ENCODE measurements at regions not wholly inside any gene's neighbourhood (a gene's known extent, or its start where the extent isn't known, plus 50 kb on each side); places are given as distances from the start of the nearest gene placed in this dataset.

DNA sequence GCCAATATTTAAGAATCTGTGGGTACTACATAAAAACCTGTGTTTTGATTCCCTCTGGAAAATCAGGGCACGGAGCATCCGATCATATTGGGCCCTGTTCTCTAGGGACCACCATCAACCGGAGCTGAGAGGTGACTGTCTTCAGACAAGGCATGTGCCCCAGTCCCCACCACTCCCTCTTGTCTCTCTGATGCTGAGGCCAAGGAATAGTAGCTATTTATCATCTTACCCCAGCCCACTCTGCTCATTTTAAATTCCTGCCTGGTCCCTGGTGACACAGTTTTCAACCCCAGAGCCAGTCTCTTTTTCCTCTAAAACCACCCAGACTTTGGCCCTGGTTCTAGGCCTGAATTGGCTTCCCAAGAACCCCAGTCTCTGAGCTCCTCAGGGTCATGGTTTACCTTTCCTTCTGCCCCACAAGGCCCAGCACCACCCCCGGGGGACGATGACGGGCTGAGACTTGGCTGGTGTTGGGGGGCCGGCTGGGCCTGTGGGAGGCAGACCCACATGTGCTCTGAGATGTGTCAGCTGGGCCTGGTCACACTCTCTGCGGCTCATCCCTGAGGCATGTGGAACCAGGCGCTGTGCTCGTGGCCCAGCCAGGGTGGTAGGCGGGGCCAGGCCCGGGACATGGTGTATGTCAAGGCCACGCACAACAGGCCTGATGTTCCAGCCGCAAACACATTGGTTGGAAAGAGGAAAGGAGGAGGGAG, 114.4 kb downstream of the CEBPB start:
- in situ Hi-C loops (cut with HindIII; ENCODE audit: low pct_unique_long_range_greater_than_20kb, low sequenced_read_pairs) = no loop called here
- DNase-seq (ENCODE audit: low read depth) = no peak

GRCh38 chr20:50305636-50306477, 115.2 kb downstream of the CEBPB start:
- in situ Hi-C loops (cut with HindIII; ENCODE audit: low pct_unique_long_range_greater_than_20kb, low sequenced_read_pairs) = no loop called here
- peak; percentile 65 for DNase-seq (ENCODE audit: low read depth)

GRCh38 chr20:50306478-50307423, 116.1 kb downstream of the CEBPB start:
- in situ Hi-C loops (cut with HindIII; ENCODE audit: low pct_unique_long_range_greater_than_20kb, low sequenced_read_pairs) = no loop called here
- DNase-seq (ENCODE audit: low read depth) = no peak

- in situ Hi-C loops (cut with HindIII; ENCODE audit: low pct_unique_long_range_greater_than_20kb, low sequenced_read_pairs) = no loop called here
- no peak for DNase-seq (ENCODE audit: low read depth)
These were observed 117.5 kb downstream of the CEBPB start for GRCh38 chr20:50308166-50308512.

- peak; percentile 85 for DNase-seq (ENCODE audit: low read depth)
- in situ Hi-C loops (cut with HindIII; ENCODE audit: low pct_unique_long_range_greater_than_20kb, low sequenced_read_pairs) = no loop called here
These were observed 118.1 kb downstream of the CEBPB start for GRCh38 chr20:50308513-50309279.

DNA sequence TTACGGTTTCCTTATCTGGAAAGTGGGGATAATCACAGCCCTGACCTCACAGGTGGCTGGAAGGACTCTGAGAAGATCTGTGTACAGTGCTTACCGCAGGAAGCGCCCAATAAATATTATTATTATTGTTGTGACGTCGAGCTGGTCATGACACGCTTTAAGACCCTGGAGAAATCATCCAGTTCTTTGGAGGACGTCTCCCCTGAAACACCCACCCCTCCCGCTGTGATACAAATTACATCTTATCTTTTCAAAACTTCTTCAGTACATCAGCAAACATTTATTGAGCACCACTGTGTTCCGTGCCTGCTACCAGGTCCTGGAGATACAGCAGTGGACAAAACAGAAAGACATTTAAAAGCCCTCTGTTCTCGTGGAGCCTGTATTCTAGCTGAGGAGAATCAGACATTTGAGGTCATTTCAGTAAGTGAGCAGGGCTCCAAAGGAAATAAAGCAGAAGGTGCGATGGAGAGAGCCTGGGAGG, 118.7 kb downstream of the CEBPB start:
- no peak for DNase-seq (ENCODE audit: low read depth)
- in situ Hi-C loops (cut with HindIII; ENCODE audit: low pct_unique_long_range_greater_than_20kb, low sequenced_read_pairs) = no loop called here

DNA sequence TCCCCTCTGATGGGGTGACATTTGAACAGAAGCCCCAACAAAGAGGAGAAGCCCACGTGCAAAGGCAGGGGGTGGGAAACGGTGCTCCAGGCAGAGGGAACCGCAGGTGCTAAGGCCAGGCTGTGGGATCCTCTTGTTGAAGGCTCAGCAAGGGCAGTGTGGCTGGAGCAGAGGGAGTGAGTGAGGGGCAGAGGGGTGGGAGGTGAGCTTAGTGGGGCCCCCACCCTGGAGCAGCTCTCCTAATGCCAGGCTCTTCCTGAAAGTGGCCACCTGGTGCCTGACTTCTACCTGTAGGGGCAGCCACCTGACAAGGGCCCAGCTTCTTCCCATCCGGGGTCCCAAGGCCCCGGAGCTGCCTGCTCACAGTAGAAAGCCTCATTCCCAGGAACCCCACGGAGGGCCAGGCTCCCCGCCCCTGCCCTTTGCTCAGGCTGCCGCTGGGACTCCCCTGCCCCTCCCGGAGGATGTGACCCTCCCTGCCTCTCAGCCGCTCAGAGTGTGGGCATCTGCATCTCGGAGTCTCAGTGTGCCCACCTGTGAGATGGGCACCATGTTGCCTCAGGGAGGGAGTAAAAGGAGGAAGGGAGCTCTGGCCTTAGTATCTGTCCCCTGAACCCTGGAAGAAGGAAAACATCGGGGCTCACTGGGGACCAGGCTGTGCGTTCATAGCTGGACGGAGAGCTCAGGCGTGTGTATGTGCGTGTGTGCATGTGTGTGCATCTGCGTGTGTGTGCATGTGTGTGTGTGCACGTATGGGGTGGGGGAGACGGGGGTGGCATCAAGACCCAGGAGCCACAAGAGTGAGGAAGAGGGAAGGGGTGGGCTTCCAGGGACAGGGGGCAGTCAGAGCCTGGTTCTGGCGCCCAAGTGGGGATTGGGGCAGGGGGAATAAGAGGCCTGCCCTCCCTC, 119.4 kb downstream of the CEBPB start:
- in situ Hi-C loops (cut with HindIII; ENCODE audit: low pct_unique_long_range_greater_than_20kb, low sequenced_read_pairs) = no loop called here
- DNase-seq (ENCODE audit: low read depth) = no peak

DNA sequence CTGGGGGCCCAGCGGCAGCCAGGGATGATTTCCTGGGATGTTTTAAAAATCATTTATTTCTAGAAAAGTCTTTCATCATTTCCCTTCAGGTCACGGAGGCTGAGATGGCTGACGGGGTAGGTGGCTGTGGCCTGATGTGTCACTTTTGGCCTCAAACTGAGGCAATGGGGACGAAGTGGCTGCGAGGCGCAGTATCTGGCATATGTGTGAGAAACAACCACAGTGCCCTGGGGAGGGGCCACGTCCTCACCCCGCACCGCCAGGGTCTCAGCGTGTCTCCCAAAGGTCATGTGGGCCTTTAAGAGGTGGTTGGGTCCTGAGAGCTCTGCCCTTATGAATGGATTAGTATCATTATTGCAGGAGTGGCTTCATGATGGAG, 120.0 kb downstream of the CEBPB start:
- no peak for DNase-seq (ENCODE audit: low read depth)
- in situ Hi-C loops (cut with HindIII; ENCODE audit: low pct_unique_long_range_greater_than_20kb, low sequenced_read_pairs) = no loop called here

DNA sequence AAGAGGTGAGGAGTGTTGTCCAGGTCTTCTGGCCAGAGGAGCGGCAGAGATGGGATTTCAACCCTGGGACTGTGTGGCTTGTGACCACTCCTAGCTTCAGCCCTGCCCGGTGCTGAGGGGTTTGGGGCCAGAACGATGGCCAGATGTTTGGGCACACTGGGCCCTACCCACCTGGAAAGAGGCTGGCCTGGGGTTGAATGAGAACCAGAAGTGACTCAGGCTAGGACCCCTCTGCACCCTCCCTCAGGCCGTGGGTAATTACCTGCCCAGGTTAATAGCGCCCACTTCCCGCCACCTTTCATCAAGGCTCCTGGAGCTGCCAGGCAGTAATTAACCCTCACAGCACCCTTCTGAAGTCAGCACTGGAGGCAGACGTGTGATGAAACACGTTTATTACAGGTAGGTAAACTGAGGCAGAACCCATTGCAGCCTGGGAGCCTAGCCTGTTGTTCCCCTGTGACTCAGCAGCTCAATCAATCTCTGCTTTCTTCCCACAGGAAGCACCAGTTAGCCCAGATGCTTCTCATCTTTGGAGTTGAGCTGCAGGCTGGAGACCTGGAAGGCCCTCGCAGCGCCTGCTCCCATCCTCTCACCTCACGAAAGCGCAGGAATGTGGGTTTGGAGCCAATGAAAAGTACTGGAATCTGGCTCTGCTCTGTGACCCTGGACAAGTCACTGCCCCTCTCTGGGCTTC, 120.8 kb downstream of the CEBPB start:
- in situ Hi-C loops (cut with HindIII; ENCODE audit: low pct_unique_long_range_greater_than_20kb, low sequenced_read_pairs) = no loop called here
- no peak for DNase-seq (ENCODE audit: low read depth)

GRCh38 chr20:50312002-50312681, 121.5 kb downstream of the CEBPB start:
- in situ Hi-C loops (cut with HindIII; ENCODE audit: low pct_unique_long_range_greater_than_20kb, low sequenced_read_pairs) = no loop called here
- no peak for DNase-seq (ENCODE audit: low read depth)

- no peak for DNase-seq (ENCODE audit: low read depth)
- in situ Hi-C loops (cut with HindIII; ENCODE audit: low pct_unique_long_range_greater_than_20kb, low sequenced_read_pairs) = no loop called here
These were observed 122.3 kb downstream of the CEBPB start for GRCh38 chr20:50312682-50313521.

GRCh38 chr20:50313522-50313820, 122.8 kb downstream of the CEBPB start:
- in situ Hi-C loops (cut with HindIII; ENCODE audit: low pct_unique_long_range_greater_than_20kb, low sequenced_read_pairs) = no loop called here
- no peak for DNase-seq (ENCODE audit: low read depth)

- DNase-seq (ENCODE audit: low read depth) = no peak
- in situ Hi-C loops (cut with HindIII; ENCODE audit: low pct_unique_long_range_greater_than_20kb, low sequenced_read_pairs) = no loop called here
These were observed 123.4 kb downstream of the CEBPB start for GRCh38 chr20:50313827-50314677.

GRCh38 chr20:50314678-50315335, 124.2 kb downstream of the CEBPB start:
- DNase-seq (ENCODE audit: low read depth) = no peak
- in situ Hi-C loops (cut with HindIII; ENCODE audit: low pct_unique_long_range_greater_than_20kb, low sequenced_read_pairs) = no loop called here
